ENCODE measurements at regions not wholly inside any gene's neighbourhood (a gene's known extent, or its start where the extent isn't known, plus 50 kb on each side); places are given as distances from the start of the nearest gene placed in this dataset.

DNA sequence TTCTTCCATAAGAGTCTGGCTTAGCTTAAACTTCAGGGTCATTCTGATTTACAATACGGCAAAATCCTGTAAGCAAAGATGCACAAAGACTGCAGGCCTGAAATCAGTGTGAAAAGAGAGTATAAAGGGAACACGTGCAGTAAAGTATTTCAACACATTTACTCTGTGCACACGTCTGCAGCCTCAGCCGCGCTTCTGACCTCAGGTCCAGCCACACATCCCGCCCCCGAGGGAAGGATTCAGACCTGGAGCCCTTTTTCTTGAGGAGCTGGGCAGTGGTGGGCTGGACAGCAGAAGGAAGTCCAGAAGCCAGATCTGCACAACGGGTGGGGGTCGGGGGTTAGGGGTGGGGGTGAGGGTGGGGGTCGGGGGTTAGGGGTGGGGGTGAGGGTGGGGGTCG is 58.9 kb upstream of the FAM20C start:
- Histone ChIP-seq H3K4me1 (peaks cover 7 to 36% (median 30%) of the 10 kb centered on the region in 9 donors), H3K9me3 (no peaks in the 10 kb centered on the region), H3K27me3 (peaks cover 0 to 4% (median 0%) of the 10 kb centered on the region in 7 donors), H3K36me3 (no peaks in the 10 kb centered on the region), H3K4me3 (no peak overlapping the region), H3K27ac (no peak overlapping the region)
- intact Hi-C loops (cut with DNase I), result no loop called here
- TF ChIP-seq, protein P1, sequence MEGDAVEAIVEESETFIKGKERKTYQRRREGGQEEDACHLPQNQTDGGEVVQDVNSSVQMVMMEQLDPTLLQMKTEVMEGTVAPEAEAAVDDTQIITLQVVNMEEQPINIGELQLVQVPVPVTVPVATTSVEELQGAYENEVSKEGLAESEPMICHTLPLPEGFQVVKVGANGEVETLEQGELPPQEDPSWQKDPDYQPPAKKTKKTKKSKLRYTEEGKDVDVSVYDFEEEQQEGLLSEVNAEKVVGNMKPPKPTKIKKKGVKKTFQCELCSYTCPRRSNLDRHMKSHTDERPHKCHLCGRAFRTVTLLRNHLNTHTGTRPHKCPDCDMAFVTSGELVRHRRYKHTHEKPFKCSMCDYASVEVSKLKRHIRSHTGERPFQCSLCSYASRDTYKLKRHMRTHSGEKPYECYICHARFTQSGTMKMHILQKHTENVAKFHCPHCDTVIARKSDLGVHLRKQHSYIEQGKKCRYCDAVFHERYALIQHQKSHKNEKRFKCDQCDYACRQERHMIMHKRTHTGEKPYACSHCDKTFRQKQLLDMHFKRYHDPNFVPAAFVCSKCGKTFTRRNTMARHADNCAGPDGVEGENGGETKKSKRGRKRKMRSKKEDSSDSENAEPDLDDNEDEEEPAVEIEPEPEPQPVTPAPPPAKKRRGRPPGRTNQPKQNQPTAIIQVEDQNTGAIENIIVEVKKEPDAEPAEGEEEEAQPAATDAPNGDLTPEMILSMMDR (IDR thresholded peaks at IDR 0.05), result no peak
- 63 to 64% methylated on average over 11 of the region's 11 CpGs for WGBS, 2 donors
- no peak for ATAC-seq
- no peak for DNase-seq

DNA sequence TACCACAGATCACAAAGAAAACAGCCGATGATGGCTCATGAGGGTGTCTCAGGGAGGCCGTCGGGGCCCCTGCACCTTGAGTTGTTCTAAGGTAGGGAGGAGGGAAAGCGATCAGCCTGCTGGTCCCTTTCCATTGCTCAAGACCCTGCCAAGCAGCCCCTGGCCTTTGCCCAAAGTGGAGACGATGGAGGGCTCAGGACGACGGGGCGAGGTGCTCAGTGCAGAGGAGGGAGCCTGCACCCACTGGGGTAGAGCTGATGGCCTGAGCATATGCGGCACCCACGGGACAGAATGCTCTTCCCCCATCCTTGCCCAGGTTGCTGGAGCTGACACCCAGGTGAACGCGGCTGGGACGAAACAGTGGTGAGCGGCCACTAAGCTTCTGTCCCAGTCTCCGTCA is 58.3 kb upstream of the FAM20C start:
- Histone ChIP-seq H3K27me3 (peaks cover 0 to 4% (median 0%) of the 10 kb centered on the region in 7 donors), H3K36me3 (no peaks in the 10 kb centered on the region), H3K9me3 (no peaks in the 10 kb centered on the region), H3K4me1 (peaks cover 7 to 36% (median 30%) of the 10 kb centered on the region in 9 donors), H3K4me3 (no peak overlapping the region), H3K27ac (no peak overlapping the region)
- DNase-seq (no peak), ATAC-seq (no peak)
- intact Hi-C loops (cut with DNase I), result no loop called here
- WGBS, 2 donors, result 87 to 91% methylated on average over 15 of the region's 15 CpGs
- TF ChIP-seq, protein P1 (IDR thresholded peaks at IDR 0.05), result no peak

DNA sequence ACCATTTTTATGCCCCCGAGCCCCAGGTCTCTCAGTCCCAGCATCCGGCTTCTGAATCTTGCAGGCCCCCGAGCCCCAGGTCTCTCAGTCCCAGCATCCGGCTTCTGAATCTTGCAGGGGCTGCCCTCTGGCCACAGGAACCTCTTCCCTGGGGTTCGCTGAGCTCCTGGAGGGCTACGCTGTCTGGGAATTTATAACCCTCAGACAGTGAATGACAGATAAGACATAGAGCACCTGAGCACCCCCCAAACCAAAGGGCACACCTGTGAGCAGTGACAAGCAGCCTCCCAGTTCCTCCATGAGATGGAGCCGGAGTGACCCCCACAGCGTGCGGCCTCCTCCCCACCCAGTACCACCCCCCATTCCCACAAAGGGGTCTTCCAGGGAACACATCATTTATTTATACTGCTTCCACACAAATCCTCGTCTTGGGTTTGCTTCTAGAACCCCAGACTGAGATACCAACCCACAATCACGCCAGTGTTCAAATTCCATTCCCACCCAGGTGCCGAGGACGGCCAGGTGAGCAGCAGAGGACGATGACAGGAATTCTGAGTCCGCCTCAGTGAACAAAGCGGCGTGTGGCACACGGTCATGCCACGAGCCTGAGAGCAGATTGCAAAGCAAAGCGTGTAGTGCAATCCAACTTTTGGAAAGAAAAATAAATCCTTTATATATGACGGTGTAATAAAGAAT is 57.7 kb upstream of the FAM20C start:
- DNase-seq, result no peak
- no peaks in the 10 kb centered on the region for H3K36me3 ChIP-seq
- H3K27me3 ChIP-seq, result peaks cover 0 to 6% (median 0%) of the 10 kb centered on the region in 7 donors
- H3K27ac ChIP-seq, result no peak overlapping the region
- H3K9me3 ChIP-seq, result no peaks in the 10 kb centered on the region
- TF ChIP-seq, protein P1 (IDR thresholded peaks at IDR 0.05), result no peak
- H3K4me3 ChIP-seq, result no peak overlapping the region
- intact Hi-C loops (cut with DNase I), result no loop called here
- peaks cover 7 to 30% (median 24%) of the 10 kb centered on the region in 9 donors for H3K4me1 ChIP-seq
- 87 to 91% methylated on average over 21 of the region's 21 CpGs for WGBS, 2 donors
- no peak for ATAC-seq

DNA sequence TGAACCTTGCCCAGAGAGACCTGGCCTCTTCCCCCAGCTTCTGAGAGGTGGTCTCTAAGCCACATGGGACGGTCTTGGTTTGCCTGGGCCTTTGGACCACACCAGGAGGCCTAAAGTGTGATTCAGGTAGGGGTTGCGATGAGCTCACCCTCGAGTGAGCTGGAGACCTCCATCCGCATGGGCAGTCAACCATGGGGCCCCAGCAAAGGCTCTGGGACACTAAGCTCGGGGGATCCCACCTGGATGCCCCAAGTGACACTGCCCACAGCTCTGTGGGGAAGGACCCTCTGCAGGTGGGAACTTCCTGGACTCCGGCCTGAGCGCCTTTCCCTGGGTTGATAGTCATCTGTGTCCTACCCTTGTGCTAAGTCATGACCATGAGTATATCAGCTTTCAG is 57.1 kb upstream of the FAM20C start:
- peaks cover 0 to 9% (median 0%) of the 10 kb centered on the region in 7 donors for H3K27me3 ChIP-seq
- intact Hi-C loops (cut with DNase I), result no loop called here
- H3K4me3 ChIP-seq, result no peak overlapping the region
- WGBS, 2 donors, result 91 to 94% methylated on average over 7 of the region's 7 CpGs
- H3K27ac ChIP-seq, result no peak overlapping the region
- TF ChIP-seq, protein P1 (IDR thresholded peaks at IDR 0.05), result no peak
- no peaks in the 10 kb centered on the region for H3K9me3 ChIP-seq
- no peak for ATAC-seq
- peaks cover 7 to 25% (median 19%) of the 10 kb centered on the region in 9 donors for H3K4me1 ChIP-seq
- H3K36me3 ChIP-seq, result no peaks in the 10 kb centered on the region
- DNase-seq, result no peak
